AG10803 (cell line): ENCODE measurements at regions not wholly inside any gene's neighbourhood (a gene's known extent, or its start where the extent isn't known, plus 50 kb on each side); places are given as distances from the start of the nearest gene placed in this dataset.
A peak's percentile ranks its signal among the peaks of the same experiment; 100 is the strongest.

Source experiments
- DNase-seq: peaks from one replicate; pipeline ENCODE4 v3.0.0; 2010; ENCODE audit warnings: low read depth
- H3K4me3 ChIP-seq: 2 replicates; pipeline ENCODE4 v1.5.1; 2011; ENCODE audit warnings: mild to moderate bottlenecking, low read length, control low read depth
- TF ChIP-seq, protein P1 (sequence below): conservative IDR thresholded peaks from 2 replicates; pipeline ENCODE4 v1.5.1; 2011; ENCODE audit warnings: mild to moderate bottlenecking, low read length, control low read depth, inconsistent platforms

- no peak overlapping the region for H3K4me3 ChIP-seq
- TF ChIP-seq, protein P1, sequence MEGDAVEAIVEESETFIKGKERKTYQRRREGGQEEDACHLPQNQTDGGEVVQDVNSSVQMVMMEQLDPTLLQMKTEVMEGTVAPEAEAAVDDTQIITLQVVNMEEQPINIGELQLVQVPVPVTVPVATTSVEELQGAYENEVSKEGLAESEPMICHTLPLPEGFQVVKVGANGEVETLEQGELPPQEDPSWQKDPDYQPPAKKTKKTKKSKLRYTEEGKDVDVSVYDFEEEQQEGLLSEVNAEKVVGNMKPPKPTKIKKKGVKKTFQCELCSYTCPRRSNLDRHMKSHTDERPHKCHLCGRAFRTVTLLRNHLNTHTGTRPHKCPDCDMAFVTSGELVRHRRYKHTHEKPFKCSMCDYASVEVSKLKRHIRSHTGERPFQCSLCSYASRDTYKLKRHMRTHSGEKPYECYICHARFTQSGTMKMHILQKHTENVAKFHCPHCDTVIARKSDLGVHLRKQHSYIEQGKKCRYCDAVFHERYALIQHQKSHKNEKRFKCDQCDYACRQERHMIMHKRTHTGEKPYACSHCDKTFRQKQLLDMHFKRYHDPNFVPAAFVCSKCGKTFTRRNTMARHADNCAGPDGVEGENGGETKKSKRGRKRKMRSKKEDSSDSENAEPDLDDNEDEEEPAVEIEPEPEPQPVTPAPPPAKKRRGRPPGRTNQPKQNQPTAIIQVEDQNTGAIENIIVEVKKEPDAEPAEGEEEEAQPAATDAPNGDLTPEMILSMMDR = no peak
- DNase-seq = peak; percentile 20
Measured at GRCh38 chr12:89889062-89889461, 180.4 kb upstream of the ATP2B1 start.

DNA sequence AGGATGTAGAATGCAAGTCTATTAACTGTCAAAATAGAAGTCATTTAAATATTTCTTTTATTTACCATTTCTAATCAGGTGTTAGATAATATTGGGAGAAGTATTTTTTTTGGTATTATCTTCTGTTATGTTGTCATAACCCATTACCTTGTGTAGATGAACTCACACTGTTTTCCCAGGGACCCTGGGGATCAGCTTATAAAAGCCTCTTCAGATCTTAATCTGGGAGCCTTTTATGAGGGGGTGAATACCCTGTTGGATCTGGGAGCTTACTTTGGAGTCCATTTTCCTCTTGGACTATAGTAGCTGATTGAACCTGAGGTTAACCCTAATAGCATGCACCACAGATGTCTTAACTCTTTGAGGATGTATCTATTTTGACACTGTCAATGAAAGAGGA lies 176.3 kb upstream of the ATP2B1 start:
- H3K4me3 ChIP-seq = no peak overlapping the region
- TF ChIP-seq, protein P1 = no peak
- DNase-seq = no peak

DNA sequence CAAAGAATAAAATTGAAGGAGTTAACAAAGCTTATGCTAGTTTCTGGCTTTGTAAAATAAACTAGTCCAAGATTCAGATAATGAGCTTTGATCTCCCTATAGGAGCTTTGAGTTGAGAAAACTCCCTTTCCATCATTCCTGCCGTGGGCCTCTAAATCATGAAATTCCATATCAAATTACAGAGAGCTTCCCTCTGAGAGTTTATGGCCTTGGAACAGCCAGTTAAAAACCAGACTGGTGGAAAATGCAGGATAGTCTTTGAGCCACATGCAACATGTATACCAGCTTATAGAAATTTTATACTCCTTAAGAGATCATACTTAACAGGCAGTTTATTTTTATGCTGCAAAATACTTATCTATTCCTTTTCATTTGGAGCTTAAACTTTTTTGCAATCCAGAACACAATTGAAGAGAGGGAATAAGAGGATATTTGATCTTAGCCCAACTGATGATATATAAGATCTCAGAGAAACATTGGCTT lies 175.8 kb upstream of the ATP2B1 start:
- TF ChIP-seq, protein P1 = no peak
- no peak overlapping the region for H3K4me3 ChIP-seq
- no peak for DNase-seq

- TF ChIP-seq, protein P1 = no peak
- DNase-seq = peak; percentile 41
- H3K4me3 ChIP-seq = no peak overlapping the region
Measured at GRCh38 chr12:89883630-89884389, 175.2 kb upstream of the ATP2B1 start.

DNA sequence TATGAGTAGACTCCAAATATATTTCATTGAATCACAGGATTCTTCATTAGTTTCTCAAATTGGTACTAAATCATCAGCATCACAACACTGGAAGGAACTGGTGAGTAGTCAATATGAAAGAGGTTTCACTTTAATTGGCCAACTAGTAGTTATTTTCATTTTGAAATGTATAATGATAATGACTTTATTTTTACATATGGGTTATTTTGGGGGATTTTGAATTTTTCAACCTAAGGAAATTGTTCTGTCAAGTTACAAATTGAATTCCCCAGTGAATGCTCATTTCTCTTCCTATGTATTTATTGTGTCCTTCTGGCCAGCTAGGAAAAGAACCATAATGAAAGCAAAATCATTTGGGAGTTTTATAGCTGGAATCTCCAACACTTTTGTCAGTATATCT lies 174.2 kb upstream of the ATP2B1 start:
- TF ChIP-seq, protein P1 = no peak
- H3K4me3 ChIP-seq = no peak overlapping the region
- no peak for DNase-seq

DNA sequence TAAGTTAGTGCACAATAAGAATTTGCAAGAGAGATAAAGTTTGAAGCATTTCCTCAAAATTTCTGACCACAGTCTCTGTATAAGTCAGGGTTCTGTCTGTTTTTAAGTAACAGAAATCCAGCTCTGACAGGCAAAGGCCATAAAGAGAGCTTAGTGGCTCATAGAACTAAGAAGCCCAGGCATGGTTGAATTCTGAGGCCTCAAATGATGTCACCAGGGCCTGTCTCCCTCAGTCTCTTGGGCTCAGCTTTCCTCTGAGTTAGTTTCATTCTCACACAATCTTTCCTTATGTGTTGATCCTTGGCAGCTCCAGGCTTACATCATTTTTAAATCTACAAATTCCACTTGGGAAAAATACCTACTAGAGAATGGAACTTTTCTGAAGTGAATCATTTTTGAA lies 173.4 kb upstream of the ATP2B1 start:
- no peak overlapping the region for H3K4me3 ChIP-seq
- peak; percentile 60 for DNase-seq
- TF ChIP-seq, protein P1 = no peak

DNA sequence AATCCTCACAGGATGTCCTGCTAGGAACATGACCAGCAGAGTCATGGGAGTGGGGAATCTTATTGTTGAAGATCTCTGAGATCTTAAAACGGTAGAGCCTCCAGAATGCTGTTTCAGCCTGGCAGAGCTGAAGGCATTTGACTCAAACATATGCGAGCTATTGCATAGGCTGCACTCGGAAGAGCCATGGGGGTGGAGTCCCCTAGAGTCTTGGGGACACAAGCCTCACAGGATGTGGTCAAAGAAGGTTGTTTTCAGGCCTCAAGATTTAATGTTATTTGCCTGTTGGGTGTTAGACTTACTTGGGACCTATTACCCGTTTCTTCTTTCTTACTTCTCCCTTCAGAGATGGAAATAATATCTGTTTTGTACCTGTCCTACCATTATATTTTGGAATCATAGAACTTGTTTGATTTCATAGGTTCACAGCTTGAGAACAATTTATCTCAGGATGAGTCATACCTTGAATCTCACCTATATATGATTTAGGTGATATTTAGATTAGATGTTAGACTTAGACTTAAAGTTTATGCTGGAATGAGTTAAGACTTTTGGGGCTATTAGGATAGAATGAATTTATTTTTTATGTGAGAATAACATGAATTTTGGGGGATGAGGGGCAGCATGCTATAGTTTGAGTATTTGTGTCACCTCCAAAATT lies 172.2 kb upstream of the ATP2B1 start:
- TF ChIP-seq, protein P1 = no peak
- no peak overlapping the region for H3K4me3 ChIP-seq
- no peak for DNase-seq
